GM12878 (cell line): ENCODE measurements at regions not wholly inside any gene's neighbourhood (a gene's known extent, or its start where the extent isn't known, plus 50 kb on each side); places are given as distances from the start of the nearest gene placed in this dataset.

ENCODE experiments used
- ATAC-seq: fragments of 200-7000 bp; cut with Tn5 transposase; 3 replicates; pipeline ENCODE4 v1.9.1; 2020; ENCODE audit warnings: mild to moderate bottlenecking, moderate library complexity
- BruUV-seq: library from RNA; stranded (reverse); fragments of 400-500 nt; replicated peaks from 2 replicates; lab custom pipeline; 2021; lab: Mats Ljungman, UMichigan
- CTCF ChIA-PET: fragments of 300-600 bp; sonication (Branson Sonifier 250); formaldehyde crosslinking; extraction: SDS; loops from one replicate; lab custom pipeline; 2021; ENCODE audit warnings: inconsistent platforms; lab: Yijun Ruan, JAX
- POLR2A ChIA-PET: fragments of 350-600 bp; formaldehyde crosslinking; extraction: SDS; loops from one replicate; lab custom pipeline; 2021; ENCODE audit warnings: inconsistent platforms; lab: Charles Lee
- RAD21 ChIA-PET: fragments of 300-600 bp; sonication (Branson Sonifier 250); formaldehyde crosslinking; loops from one replicate; lab custom pipeline; 2023; ENCODE audit warnings: antibody characterized with exemption; ENCODE audit not compliant: unreplicated experiment; lab: Charles Lee
- SMC1A ChIA-PET: fragments of 300-600 bp; sonication (Branson Sonifier 250); formaldehyde crosslinking; loops from one replicate; lab custom pipeline; 2023; ENCODE audit not compliant: unreplicated experiment, uncharacterized antibody; lab: Charles Lee
- DNase-seq: peaks from one replicate; pipeline ENCODE4 v3.0.0-alpha.2; 2011; ENCODE audit warnings: low read depth, low spot score
- FAIRE-seq: peaks from 3 replicates; lab custom pipeline; 2011; peaks lifted over from hg19 to GRCh38; lab: Jason Lieb, UNC
- H2AFZ ChIP-seq: 2 replicates; pipeline ENCODE4 v1.6.0; 2011; ENCODE audit warnings: low read depth, low read length, control low read depth; ENCODE audit not compliant: control insufficient read depth
- H3K27ac ChIP-seq: 2 replicates; pipeline ENCODE4 v1.5.1; 2011; ENCODE audit warnings: control low read depth; ENCODE audit not compliant: control insufficient read depth, insufficient read depth
- H3K27me3 ChIP-seq, 2 experiments: replicated peaks in 1 of 2; 2 replicates each; pipeline versions ENCODE4 v1.6.0 to v1.6.1; 2011; ENCODE audit warnings: low read length in 1 of 2; ENCODE audit not compliant: control insufficient read depth in 2 of 2, insufficient read depth in 2 of 2
- H3K36me3 ChIP-seq, 2 experiments: 2 replicates each; pipeline ENCODE4 v1.5.1; 2011; ENCODE audit warnings: low read length in 1 of 2; ENCODE audit not compliant: control insufficient read depth in 2 of 2, insufficient read depth in 2 of 2
- H3K4me1 ChIP-seq: 2 replicates; pipeline ENCODE4 v1.6.1; 2011; ENCODE audit warnings: mild to moderate bottlenecking, low read length, moderate library complexity, mixed read lengths; ENCODE audit not compliant: control insufficient read depth, insufficient read depth
- H3K4me2 ChIP-seq: 2 replicates; pipeline ENCODE4 v1.6.0; 2011; ENCODE audit warnings: control low read depth; ENCODE audit not compliant: control insufficient read depth, insufficient read depth
- H3K4me3 ChIP-seq: fragments of 200-600 bp; sonication (generic); 2 replicates; pipeline ENCODE4 v1.5.1; 2016
- H3K79me2 ChIP-seq: 2 replicates; pipeline ENCODE4 v1.6.0; 2011; ENCODE audit warnings: low read length; ENCODE audit not compliant: control insufficient read depth, insufficient read depth
- H3K9ac ChIP-seq: 2 replicates; pipeline ENCODE4 v1.8.0; 2011; ENCODE audit warnings: low read length, control low read depth, mixed read lengths; ENCODE audit not compliant: control insufficient read depth, insufficient read depth
- H3K9me3 ChIP-seq: replicated peaks from 3 replicates; pipeline ENCODE4 v1.5.1; 2011; ENCODE audit warnings: mild to moderate bottlenecking, low read length; ENCODE audit not compliant: control insufficient read depth, insufficient read depth
- H4K20me1 ChIP-seq: 2 replicates; pipeline ENCODE4 v1.6.0; 2011; ENCODE audit not compliant: control insufficient read depth, insufficient read depth
- BRCA1 ChIP-seq: IDR thresholded peaks from 2 replicates; pipeline ENCODE4 v1.6.1; 2011; ENCODE audit warnings: low read depth, low read length, improper control_type of control experiment
- HDAC6 ChIP-seq: fragments of 200-600 bp; sonication (generic); IDR thresholded peaks from one replicate; pipeline ENCODE4 v1.8.0; 2017; ENCODE audit warnings: antibody characterized with exemption; ENCODE audit not compliant: unreplicated experiment
- MXI1 ChIP-seq: fragments of 150-350 bp; IDR thresholded peaks from 2 replicates; pipeline ENCODE4 v1.6.1; 2011; ENCODE audit warnings: low read depth, mild to moderate bottlenecking, inconsistent platforms, low read length, improper control_type of control experiment
- NBN ChIP-seq: fragments of 450-650 bp; IDR thresholded peaks from 2 replicates; pipeline ENCODE4 v1.6.1; 2016
- PKNOX1 ChIP-seq: fragments of 450-650 bp; IDR thresholded peaks from 2 replicates; pipeline ENCODE4 v1.6.1; 2016; ENCODE audit warnings: mild to moderate bottlenecking
- PML ChIP-seq: IDR thresholded peaks from 2 replicates; pipeline ENCODE4 v1.6.1; 2012; ENCODE audit warnings: low read length, inconsistent platforms
- RAD21 ChIP-seq: IDR thresholded peaks from 2 replicates; pipeline ENCODE4 v1.6.1; 2011; ENCODE audit warnings: mild to moderate bottlenecking, low read depth, low read length, moderate library complexity; ENCODE audit not compliant: insufficient read depth
- SPI1 ChIP-seq: IDR thresholded peaks from 2 replicates; pipeline ENCODE4 v1.6.1; 2011; ENCODE audit warnings: low read depth, mild to moderate bottlenecking, low read length, moderate library complexity, borderline replicate concordance; ENCODE audit not compliant: insufficient read depth
- ZNF24 ChIP-seq: fragments of 450-650 bp; IDR thresholded peaks from 2 replicates; pipeline ENCODE4 v1.6.1; 2017; ENCODE audit warnings: antibody characterized with exemption, mild to moderate bottlenecking
- WGBS: methylation state at CpG from one replicate; pipeline ENCODE4 v1.1.6; 2016; ENCODE audit warnings: low lambda C conversion rate; ENCODE audit not compliant: insufficient replicate concordance, insufficient coverage; ENCODE audit errors: missing lambda C conversion rate; 5-methylcytosine and 5-hydroxymethylcytosine counted together
- in situ Hi-C: fragments of 300-500 bp; cut with MboI; formaldehyde crosslinking; loops from 9 replicates; pipeline ENCODE4 v1.14.3; 2018; ENCODE audit warnings: mixed read lengths
- intact Hi-C: fragments of 100-400 bp; cut with micrococcal nuclease; formaldehyde crosslinking; loops from one replicate; pipeline ENCODE4 v1.14.2; 2022; ENCODE audit not compliant: unreplicated experiment

DNA sequence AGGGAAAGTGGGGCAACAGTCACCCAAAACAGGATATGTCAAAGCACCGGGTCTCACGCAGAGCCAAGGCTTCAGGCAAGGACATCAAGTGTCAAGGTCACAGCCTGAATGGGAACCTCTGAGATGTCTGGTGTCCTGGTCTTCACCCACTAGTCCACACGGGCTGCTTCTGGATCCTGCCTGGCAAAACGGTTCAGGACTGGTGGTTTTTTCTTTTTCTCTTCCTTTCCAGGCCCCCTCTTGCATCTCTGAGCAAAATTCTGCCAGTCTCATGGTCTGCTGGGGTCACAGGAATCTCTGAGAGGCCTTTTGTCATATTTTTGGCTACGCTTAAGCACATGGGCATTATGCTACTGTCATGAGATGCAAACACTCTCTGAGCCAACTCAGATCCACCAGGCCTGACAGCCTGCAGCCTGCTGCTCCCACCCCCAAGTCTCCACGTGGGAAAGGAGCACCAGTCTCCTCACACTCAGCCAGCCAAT lies 518.2 kb upstream of the ZEB2 start (continued):
- no peak for TF ChIP-seq HDAC6
- no peak for TF ChIP-seq PML
- TF ChIP-seq BRCA1, result no peak

GRCh38 chr2:145036421-145037011 lies 516.6 kb upstream of the ZEB2 start:
- 38% methylated on average over 6 of the region's 6 CpGs for WGBS
- Histone ChIP-seq H3K27me3 (no peaks in the 10 kb centered on the region; a peak in 2 of 4 replicates), H3K4me2 (no peak overlapping the region), H3K27ac (no peak overlapping the region), H3K79me2 (no peaks in the 10 kb centered on the region), H3K9me3 (no peaks in the 10 kb centered on the region), H4K20me1 (no peaks in the 10 kb centered on the region), H3K4me1 (no peaks in the 10 kb centered on the region), H2AFZ (no peak overlapping the region), H3K36me3 (no peaks in the 10 kb centered on the region), H3K9ac (no peak overlapping the region), H3K4me3 (no peak overlapping the region)
- ChIA-PET SMC1A (no interaction called here), POLR2A (no interaction called here), CTCF (interaction anchor here (1.5 to 1.7 kb wide), 2 partner anchors 10 to 12 kb away, joined by 3 to 6 read pairs; no protein-coding TSS in a partner anchor), RAD21 (no interaction called here)
- TF ChIP-seq RAD21, result no peak
- TF ChIP-seq SPI1, result no peak
- no peak for TF ChIP-seq ZNF24
- TF ChIP-seq PKNOX1, result no peak
- no peak for TF ChIP-seq NBN
- no peak for TF ChIP-seq MXI1
- in situ Hi-C loops (no loop called here), intact Hi-C loops (no loop called here)
- no peak for FAIRE-seq
- no TSS peak for BruUV-seq
- no peak for DNase-seq
- no peak for ATAC-seq
